Esophagus (tissue), 2 donors: ENCODE measurements at regions not wholly inside any gene's neighbourhood (a gene's known extent, or its start where the extent isn't known, plus 50 kb on each side); places are given as distances from the start of the nearest gene placed in this dataset.
A peak's percentile ranks its signal among the peaks of the same experiment; 100 is the strongest.
"Not testable (repeated sequence)": the region's sequence is repeated elsewhere in the genome, so short reads cannot be mapped to it uniquely, and the experiment has no call there.

Source experiments
- H3K27ac ChIP-seq, 2 donors: one replicate each; pipeline ENCODE4 v1.5.1; 2013; ENCODE audit warnings: low read depth in 2 of 2, mild to moderate bottlenecking in 2 of 2, inconsistent platforms in 1 of 2, low read length in 1 of 2, moderate library complexity in 1 of 2
- H3K27me3 ChIP-seq, 2 donors: one replicate each; pipeline ENCODE4 v1.6.1; 2013; ENCODE audit warnings: low read length in 2 of 2, control low read depth in 1 of 2, mild to moderate bottlenecking in 1 of 2; ENCODE audit not compliant: insufficient read depth in 2 of 2, control insufficient read depth in 1 of 2
- H3K36me3 ChIP-seq, 2 donors: one replicate each; pipeline ENCODE4 v1.6.1; 2013; ENCODE audit warnings: low read length in 1 of 2; ENCODE audit not compliant: control insufficient read depth in 2 of 2, insufficient read depth in 2 of 2
- H3K4me1 ChIP-seq, 2 donors: one replicate each; pipeline ENCODE4 v1.6.1; 2013; ENCODE audit warnings: low read length in 1 of 2; ENCODE audit not compliant: control insufficient read depth in 2 of 2, insufficient read depth in 2 of 2
- H3K4me3 ChIP-seq, 2 donors: one replicate each; pipeline ENCODE4 v1.5.1; 2013; ENCODE audit warnings: low read length in 2 of 2, mild to moderate bottlenecking in 2 of 2, low read depth in 1 of 2, moderate library complexity in 1 of 2
- H3K9me3 ChIP-seq, 2 donors: one replicate each; pipeline ENCODE4 v1.6.1; 2013; ENCODE audit warnings: mild to moderate bottlenecking in 2 of 2, low read depth in 1 of 2, low read length in 1 of 2, moderate library complexity in 1 of 2; ENCODE audit not compliant: control insufficient read depth in 2 of 2, insufficient read depth in 1 of 2
- WGBS, 2 donors: extraction: QIAGEN DNeasy Blood & Tissue Kit; methylation state at CpG; one replicate each; pipeline ENCODE4 v1.1.7; 2013; 5-methylcytosine and 5-hydroxymethylcytosine counted together
- donor health status: healthy with polysubstance abuse.
- donor health status: Bipolar disorder and iron deficiency.

DNA sequence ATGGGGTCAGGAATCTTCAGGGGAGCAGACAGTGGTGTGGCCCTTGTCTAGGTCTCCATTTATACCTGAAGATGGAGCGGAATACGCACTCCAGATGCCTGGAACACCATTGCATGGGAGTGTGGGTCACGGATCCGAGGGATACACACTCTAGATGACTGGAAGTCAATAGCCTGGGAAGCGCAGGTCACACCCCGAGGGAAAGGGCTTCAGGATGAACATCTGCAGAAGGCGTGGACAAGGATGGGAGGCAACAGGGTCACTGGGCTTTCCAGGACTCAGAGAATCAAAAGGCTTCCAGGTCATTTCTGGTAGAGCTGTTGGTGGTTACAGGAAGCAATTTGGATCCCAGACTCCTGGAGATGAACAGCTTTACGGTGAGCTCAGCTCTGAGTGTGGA is 382.2 kb upstream of the KLF6 start:
- WGBS, 2 donors: 90 to 93% methylated on average over 8 of the region's 8 CpGs
- H3K4me1 ChIP-seq: no peaks in the 10 kb centered on the region
- no peak overlapping the region for H3K27ac ChIP-seq
- no peaks in the 10 kb centered on the region for H3K27me3 ChIP-seq
- H3K4me3 ChIP-seq: no peak overlapping the region
- H3K9me3 ChIP-seq: no peaks in the 10 kb centered on the region
- no peaks in the 10 kb centered on the region for H3K36me3 ChIP-seq

- 78 to 82% methylated on average over 7 of the region's 7 CpGs for WGBS, 2 donors
- no peaks in the 10 kb centered on the region for H3K9me3 ChIP-seq
Observed at GRCh38 chr10:4162571-4163286, 377.7 kb upstream of the KLF6 start.

DNA sequence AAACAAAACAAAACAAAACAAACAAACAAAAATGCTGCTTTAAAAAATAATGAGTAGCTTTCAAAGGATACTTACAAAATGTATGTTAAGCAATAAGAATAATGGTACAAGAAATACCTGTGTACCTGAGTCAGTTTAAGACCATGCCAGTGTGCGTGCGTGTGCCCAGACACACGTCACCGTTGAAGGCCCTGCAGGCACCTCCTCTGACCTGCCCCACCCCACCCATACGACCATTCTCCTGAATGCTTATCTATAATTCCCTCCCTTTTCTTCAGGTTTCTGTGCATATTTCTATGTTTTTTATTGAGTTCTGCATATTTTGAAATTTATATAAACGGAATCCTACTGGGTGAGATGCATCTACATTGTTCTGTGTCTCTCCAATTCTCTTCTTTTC is 374.2 kb upstream of the KLF6 start:
- Histone ChIP-seq H3K27me3 (no peaks in the 10 kb centered on the region), H3K4me1 (no peaks in the 10 kb centered on the region), H3K9me3 (no peaks in the 10 kb centered on the region), H3K36me3 (no peaks in the 10 kb centered on the region), H3K27ac (no peak overlapping the region), H3K4me3 (no peak overlapping the region)
- WGBS, 2 donors: 87 to 88% methylated on average over 6 of the region's 6 CpGs

More at GRCh38 chr10:4162571-4163286, 377.7 kb upstream of the KLF6 start:
- H3K27ac ChIP-seq: peak overlapping the region in 1 of 2 donors; percentile 13
- no peaks in the 10 kb centered on the region for H3K27me3 ChIP-seq
- no peaks in the 10 kb centered on the region for H3K36me3 ChIP-seq
- H3K4me3 ChIP-seq: no peak overlapping the region
- H3K4me1 ChIP-seq: no peaks in the 10 kb centered on the region

DNA sequence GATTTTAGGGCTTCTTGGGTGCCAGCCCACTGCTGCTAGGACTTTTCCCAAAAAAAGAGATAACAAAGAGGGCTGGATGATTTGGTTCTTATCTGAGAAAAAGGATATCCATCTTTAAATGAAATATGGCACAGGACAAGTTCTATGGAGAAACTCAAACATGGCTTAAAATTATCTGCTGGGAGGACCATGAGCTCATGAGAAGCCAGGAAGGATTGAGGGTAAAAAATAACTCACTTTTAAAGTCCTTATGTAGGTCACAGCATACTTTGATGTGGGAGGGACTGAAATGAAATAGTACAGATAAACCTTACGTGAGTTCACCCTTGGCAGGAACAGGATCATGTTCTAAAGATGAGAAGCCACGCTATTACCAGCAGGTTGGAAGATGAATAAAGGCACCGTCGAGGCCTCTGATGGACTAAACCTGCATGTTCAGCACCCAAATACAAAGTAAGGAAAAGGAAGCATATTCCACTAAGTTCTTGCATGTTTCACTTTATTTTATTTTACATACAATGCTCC is 369.2 kb upstream of the KLF6 start:
- no peaks in the 10 kb centered on the region for H3K4me1 ChIP-seq
- H3K27ac ChIP-seq: no peak overlapping the region
- 73 to 81% methylated on average over 4 of the region's 4 CpGs for WGBS, 2 donors
- H3K9me3 ChIP-seq: no peaks in the 10 kb centered on the region
- no peaks in the 10 kb centered on the region for H3K36me3 ChIP-seq
- no peak overlapping the region for H3K4me3 ChIP-seq
- no peaks in the 10 kb centered on the region for H3K27me3 ChIP-seq

- WGBS, 2 donors: 73 to 82% methylated on average over 16 of the region's 16 CpGs
Observed at GRCh38 chr10:4151466-4151865, 366.5 kb upstream of the KLF6 start.

GRCh38 chr10:4150676-4151075 is 365.7 kb upstream of the KLF6 start:
- Histone ChIP-seq H3K4me1 (no peaks in the 10 kb centered on the region), H3K9me3 (no peaks in the 10 kb centered on the region), H3K4me3 (no peak overlapping the region), H3K36me3 (no peaks in the 10 kb centered on the region), H3K27ac (no peak overlapping the region), H3K27me3 (no peaks in the 10 kb centered on the region)
- 85 to 95% methylated on average over 4 of the region's 4 CpGs for WGBS, 2 donors

More at GRCh38 chr10:4151466-4151865, 366.5 kb upstream of the KLF6 start:
- Histone ChIP-seq H3K4me1 (no peaks in the 10 kb centered on the region), H3K27me3 (no peaks in the 10 kb centered on the region), H3K27ac (no peak overlapping the region), H3K9me3 (no peaks in the 10 kb centered on the region), H3K4me3 (no peak overlapping the region), H3K36me3 (no peaks in the 10 kb centered on the region)

- H3K4me1 ChIP-seq, H3K36me3 ChIP-seq, H3K27ac ChIP-seq, H3K4me3 ChIP-seq, H3K9me3 ChIP-seq, H3K27me3 ChIP-seq: not testable (repeated sequence)
- WGBS, 2 donors: 90% methylated on average over 14 of the region's 14 CpGs
Observed at GRCh38 chr10:4149460-4149859, 364.5 kb upstream of the KLF6 start.

DNA sequence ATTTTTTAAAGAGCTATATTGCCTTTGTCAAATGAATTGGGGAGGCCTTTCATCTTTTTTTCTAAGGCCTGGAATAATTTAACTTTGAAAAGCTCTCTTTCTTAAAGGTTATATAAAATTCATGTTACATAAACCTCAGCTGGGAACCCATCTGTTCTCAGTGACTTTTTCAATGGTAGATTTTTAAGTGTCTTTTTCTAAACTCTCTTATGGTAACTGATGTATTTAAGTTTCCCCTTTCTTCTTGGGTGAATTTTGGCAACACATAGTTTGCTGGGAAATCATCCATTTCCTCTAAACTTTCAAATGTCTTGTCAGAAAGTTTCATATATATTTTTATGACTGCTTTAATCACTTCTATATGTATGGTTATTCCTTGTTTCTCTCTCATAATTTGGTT is 362.2 kb upstream of the KLF6 start:
- H3K4me3 ChIP-seq: no peak overlapping the region
- H3K9me3 ChIP-seq: no peaks in the 10 kb centered on the region
- no peaks in the 10 kb centered on the region for H3K36me3 ChIP-seq
- H3K4me1 ChIP-seq: no peaks in the 10 kb centered on the region
- H3K27ac ChIP-seq: no peak overlapping the region
- H3K27me3 ChIP-seq: no peaks in the 10 kb centered on the region

GRCh38 chr10:4144817-4145216 is 359.8 kb upstream of the KLF6 start:
- 73% methylated on average over 6 of the region's 6 CpGs for WGBS, 2 donors
- no peaks in the 10 kb centered on the region for H3K4me1 ChIP-seq
- peaks cover 3 to 8% of the 10 kb centered on the region in 2 donors for H3K9me3 ChIP-seq
- no peaks in the 10 kb centered on the region for H3K36me3 ChIP-seq
- H3K27me3 ChIP-seq: no peaks in the 10 kb centered on the region
- H3K4me3 ChIP-seq: no peak overlapping the region
- H3K27ac ChIP-seq: no peak overlapping the region

DNA sequence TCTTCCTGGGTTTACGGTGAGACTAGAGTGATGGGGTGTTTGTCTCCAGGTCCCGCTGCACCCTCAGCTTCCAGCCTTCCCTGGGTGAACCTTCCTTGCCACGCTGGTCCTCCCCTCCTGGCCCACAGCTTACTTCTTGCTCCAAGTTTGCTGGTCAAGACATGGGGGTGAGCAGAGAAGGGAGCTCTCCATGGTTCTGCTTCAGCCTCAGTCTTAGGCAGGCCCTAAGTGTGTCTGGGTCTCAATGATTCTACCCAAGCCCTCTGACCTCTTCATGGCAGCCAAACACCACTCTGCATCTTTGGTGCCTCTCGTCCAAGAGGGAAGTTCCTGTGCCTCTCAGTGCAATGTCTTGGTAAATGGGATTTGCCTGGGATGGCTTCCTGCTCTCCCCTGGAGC is 356.5 kb upstream of the KLF6 start:
- no peaks in the 10 kb centered on the region for H3K36me3 ChIP-seq
- no peaks in the 10 kb centered on the region for H3K27me3 ChIP-seq
- no peak overlapping the region for H3K4me3 ChIP-seq
- H3K9me3 ChIP-seq: peaks cover 3 to 8% of the 10 kb centered on the region in 2 donors
- 85 to 90% methylated on average over 4 of the region's 4 CpGs for whole genome bisulfite sequencing, 2 donors
- no peaks in the 10 kb centered on the region for H3K4me1 ChIP-seq
- no peak overlapping the region for H3K27ac ChIP-seq
